ENCODE measurements at regions not wholly inside any gene's neighbourhood (a gene's known extent, or its start where the extent isn't known, plus 50 kb on each side); places are given as distances from the start of the nearest gene placed in this dataset.

GRCh38 chr10:3485057-3485686 is 299.8 kb downstream of the KLF6 start:
- TF ChIP-seq SIN3A (IDR thresholded peaks at IDR 0.05; ENCODE audit: borderline replicate concordance, insufficient read depth, low read length) (no peak), FOXP2 (optimal IDR thresholded peaks at IDR 0.05; ENCODE audit: borderline replicate concordance, extremely low read depth, extremely low read length, insufficient read depth) (no peak), TAF1 (IDR thresholded peaks at IDR 0.05; ENCODE audit: borderline replicate concordance, insufficient read depth, low read length) (no peak), POLR2AphosphoS5 (IDR thresholded peaks at IDR 0.05; ENCODE audit: low read depth, low read length) (no peak)
- TF ChIP-seq, protein P1, sequence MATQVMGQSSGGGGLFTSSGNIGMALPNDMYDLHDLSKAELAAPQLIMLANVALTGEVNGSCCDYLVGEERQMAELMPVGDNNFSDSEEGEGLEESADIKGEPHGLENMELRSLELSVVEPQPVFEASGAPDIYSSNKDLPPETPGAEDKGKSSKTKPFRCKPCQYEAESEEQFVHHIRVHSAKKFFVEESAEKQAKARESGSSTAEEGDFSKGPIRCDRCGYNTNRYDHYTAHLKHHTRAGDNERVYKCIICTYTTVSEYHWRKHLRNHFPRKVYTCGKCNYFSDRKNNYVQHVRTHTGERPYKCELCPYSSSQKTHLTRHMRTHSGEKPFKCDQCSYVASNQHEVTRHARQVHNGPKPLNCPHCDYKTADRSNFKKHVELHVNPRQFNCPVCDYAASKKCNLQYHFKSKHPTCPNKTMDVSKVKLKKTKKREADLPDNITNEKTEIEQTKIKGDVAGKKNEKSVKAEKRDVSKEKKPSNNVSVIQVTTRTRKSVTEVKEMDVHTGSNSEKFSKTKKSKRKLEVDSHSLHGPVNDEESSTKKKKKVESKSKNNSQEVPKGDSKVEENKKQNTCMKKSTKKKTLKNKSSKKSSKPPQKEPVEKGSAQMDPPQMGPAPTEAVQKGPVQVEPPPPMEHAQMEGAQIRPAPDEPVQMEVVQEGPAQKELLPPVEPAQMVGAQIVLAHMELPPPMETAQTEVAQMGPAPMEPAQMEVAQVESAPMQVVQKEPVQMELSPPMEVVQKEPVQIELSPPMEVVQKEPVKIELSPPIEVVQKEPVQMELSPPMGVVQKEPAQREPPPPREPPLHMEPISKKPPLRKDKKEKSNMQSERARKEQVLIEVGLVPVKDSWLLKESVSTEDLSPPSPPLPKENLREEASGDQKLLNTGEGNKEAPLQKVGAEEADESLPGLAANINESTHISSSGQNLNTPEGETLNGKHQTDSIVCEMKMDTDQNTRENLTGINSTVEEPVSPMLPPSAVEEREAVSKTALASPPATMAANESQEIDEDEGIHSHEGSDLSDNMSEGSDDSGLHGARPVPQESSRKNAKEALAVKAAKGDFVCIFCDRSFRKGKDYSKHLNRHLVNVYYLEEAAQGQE (IDR thresholded peaks at IDR 0.05; ENCODE audit: insufficient read depth in 1 of 2, low read depth in 2 of 2, low read length in 2 of 2), result no peak

DNA sequence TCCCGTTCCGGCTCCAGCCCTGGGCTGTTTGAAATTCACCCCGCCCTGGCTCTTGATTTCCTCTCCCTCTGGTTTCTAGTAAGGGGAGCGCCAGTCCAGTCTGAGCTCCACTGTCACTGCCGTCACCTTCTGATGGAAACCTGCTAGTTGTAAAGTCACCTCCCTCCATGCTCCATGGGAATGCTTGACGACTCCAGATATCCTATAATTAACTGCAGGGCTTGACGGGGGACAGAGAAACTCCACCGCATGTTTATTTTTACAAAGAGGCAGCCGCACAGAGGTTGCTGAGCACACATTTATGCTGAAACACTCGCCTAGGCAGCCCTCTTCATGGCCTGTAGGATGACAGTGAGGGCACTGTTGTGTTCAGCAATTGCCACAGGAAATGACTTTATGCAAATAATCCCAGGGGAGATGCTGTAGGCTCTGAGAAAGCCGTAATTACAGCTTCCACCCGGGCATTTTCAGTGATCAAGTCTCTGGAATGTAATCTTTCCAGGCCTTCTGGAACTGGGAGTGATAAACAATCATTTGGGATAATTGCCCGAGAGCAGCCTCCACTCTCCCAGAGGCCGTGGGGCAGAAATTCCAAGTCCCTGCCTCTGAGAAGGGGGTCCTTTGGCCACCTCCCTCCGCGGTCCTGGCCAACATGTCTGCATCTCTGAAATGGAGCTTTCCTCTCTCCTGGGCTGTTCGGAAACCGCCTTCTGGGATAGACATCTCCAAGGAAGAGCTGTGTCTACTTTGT is 300.5 kb downstream of the KLF6 start:
- TF ChIP-seq POLR2AphosphoS5 (IDR thresholded peaks at IDR 0.05; ENCODE audit: low read depth, low read length) (no peak), FOXP2 (optimal IDR thresholded peaks at IDR 0.05; ENCODE audit: borderline replicate concordance, extremely low read depth, extremely low read length, insufficient read depth) (peak; percentile 57)

DNA sequence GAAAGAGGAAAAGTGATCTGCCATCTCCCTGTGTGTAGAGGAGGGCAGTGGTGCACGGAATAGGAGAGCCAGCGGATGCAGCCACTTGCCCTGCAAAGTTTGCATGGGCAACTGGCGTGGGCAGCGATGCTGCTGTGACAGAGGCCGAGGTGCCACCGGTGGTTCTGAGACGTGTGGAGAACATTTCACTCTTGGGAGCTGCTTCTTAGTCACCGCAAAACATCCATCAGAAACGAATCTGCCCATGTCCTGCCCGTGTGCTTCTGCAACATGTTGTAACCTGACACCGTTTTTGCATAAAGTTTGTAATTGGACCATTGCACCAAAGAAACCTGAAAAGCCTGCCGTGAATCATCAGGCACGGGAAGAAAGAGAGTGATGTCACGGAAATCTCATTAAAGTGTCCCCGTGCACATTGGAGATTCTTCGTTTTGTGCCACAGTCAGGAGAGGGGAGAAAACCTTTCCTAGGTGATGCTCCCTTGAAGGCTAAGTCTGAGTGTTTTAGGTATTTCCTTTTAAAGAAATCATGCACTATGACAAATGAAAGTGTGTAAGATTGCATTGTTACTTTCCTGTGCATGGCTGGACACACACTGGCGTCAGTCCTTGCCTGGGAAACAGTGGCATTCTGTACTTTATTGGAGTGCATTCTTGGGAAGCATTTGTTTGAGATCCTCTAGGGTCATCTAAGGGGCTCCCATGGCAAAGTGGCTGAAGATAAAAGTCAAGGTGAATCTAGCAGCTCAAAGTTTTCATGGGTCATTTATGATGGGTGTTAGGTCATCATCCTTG is 302.6 kb downstream of the KLF6 start:
- TF ChIP-seq TAF1 (IDR thresholded peaks at IDR 0.05; ENCODE audit: borderline replicate concordance, insufficient read depth, low read length), result peak; percentile 45; the same call in 1 of the 2 replicates
- no peak for TF ChIP-seq SIN3A (IDR thresholded peaks at IDR 0.05; ENCODE audit: borderline replicate concordance, insufficient read depth, low read length)
- no peak for TF ChIP-seq FOXP2 (optimal IDR thresholded peaks at IDR 0.05; ENCODE audit: borderline replicate concordance, extremely low read depth, extremely low read length, insufficient read depth)
- no peak for TF ChIP-seq POLR2AphosphoS5 (IDR thresholded peaks at IDR 0.05; ENCODE audit: low read depth, low read length)
- TF ChIP-seq, protein P1 (IDR thresholded peaks at IDR 0.05; ENCODE audit: insufficient read depth in 1 of 2, low read depth in 2 of 2, low read length in 2 of 2), result no peak

GRCh38 chr10:3481496-3481895 is 303.5 kb downstream of the KLF6 start:
- TF ChIP-seq POLR2AphosphoS5 (IDR thresholded peaks at IDR 0.05; ENCODE audit: low read depth, low read length), result no peak
- no peak for TF ChIP-seq FOXP2 (optimal IDR thresholded peaks at IDR 0.05; ENCODE audit: borderline replicate concordance, extremely low read depth, extremely low read length, insufficient read depth)
- TF ChIP-seq SIN3A (IDR thresholded peaks at IDR 0.05; ENCODE audit: borderline replicate concordance, insufficient read depth, low read length), result no peak
- no peak for TF ChIP-seq TAF1 (IDR thresholded peaks at IDR 0.05; ENCODE audit: borderline replicate concordance, insufficient read depth, low read length)
- TF ChIP-seq, protein P1 (IDR thresholded peaks at IDR 0.05; ENCODE audit: insufficient read depth in 1 of 2, low read depth in 2 of 2, low read length in 2 of 2), result no peak

GRCh38 chr10:3480990-3481315 is 304.1 kb downstream of the KLF6 start:
- TF ChIP-seq, protein P1 (IDR thresholded peaks at IDR 0.05; ENCODE audit: insufficient read depth in 1 of 2, low read depth in 2 of 2, low read length in 2 of 2), result no peak
